HepG2 (cell line): ENCODE measurements at regions not wholly inside any gene's neighbourhood (a gene's known extent, or its start where the extent isn't known, plus 50 kb on each side); places are given as distances from the start of the nearest gene placed in this dataset.

ENCODE experiments used
- BCL6 ChIP-seq: IDR thresholded peaks from 2 replicates; pipeline ENCODE4 v1.6.1; 2016; ENCODE audit warnings: missing genetic modification reagents, missing compliant biosample characterization
- CEBPB ChIP-seq: IDR thresholded peaks from 2 replicates; pipeline ENCODE4 v1.6.1; 2011; ENCODE audit warnings: low read depth, low read length, improper control_type of control experiment, borderline replicate concordance
- DR1 ChIP-seq: sonication (generic); formaldehyde crosslinking; IDR thresholded peaks from 2 replicates; pipeline ENCODE4 v1.8.0; 2021; ENCODE audit warnings: mild to moderate bottlenecking, missing genetic modification reagents, inconsistent platforms
- EHMT2 ChIP-seq: fragments of 200-600 bp; sonication (generic); IDR thresholded peaks from 2 replicates; pipeline ENCODE4 v1.7.0; 2017; ENCODE audit warnings: antibody characterized with exemption, low read depth, low read length, borderline replicate concordance
- GTF2F1 ChIP-seq: fragments of 150-350 bp; IDR thresholded peaks from 2 replicates; pipeline ENCODE4 v1.6.1; 2014; ENCODE audit warnings: low read length
- HDAC1 ChIP-seq: sonication (generic); formaldehyde crosslinking; IDR thresholded peaks from 2 replicates; pipeline ENCODE4 v1.5.1; 2020; ENCODE audit warnings: mild to moderate bottlenecking, missing genetic modification reagents
- HDAC6 ChIP-seq: fragments of 200-600 bp; sonication (generic); IDR thresholded peaks from 2 replicates; pipeline ENCODE4 v1.7.0; 2017; ENCODE audit warnings: mild to moderate bottlenecking, antibody characterized with exemption, low read length, low read depth
- HOXA9 ChIP-seq: sonication (generic); formaldehyde crosslinking; IDR thresholded peaks from 2 replicates; pipeline ENCODE4 v1.8.1; 2022; ENCODE audit warnings: missing genetic modification reagents, mild to moderate bottlenecking, moderate library complexity, borderline replicate concordance
- IKZF1 ChIP-seq: fragments of 450-650 bp; IDR thresholded peaks from 2 replicates; pipeline ENCODE4 v1.7.1; 2016
- JDP2 ChIP-seq: sonication (generic); formaldehyde crosslinking; IDR thresholded peaks from 2 replicates; pipeline ENCODE4 v1.8.1; 2022; ENCODE audit warnings: missing genetic modification reagents, borderline replicate concordance
- KDM6A ChIP-seq: IDR thresholded peaks from 2 replicates; pipeline ENCODE4 v1.6.1; 2016; ENCODE audit warnings: low read depth
- MAX ChIP-seq: IDR thresholded peaks from 2 replicates; pipeline ENCODE4 v1.6.1; 2012; ENCODE audit warnings: inconsistent platforms
- MAZ ChIP-seq, 2 experiments: sonication (generic) in 1 of 2; formaldehyde crosslinking in 1 of 2; IDR thresholded peaks; 2 replicates each; pipeline versions ENCODE4 v1.5.0 to v1.6.1; 2012 to 2020; ENCODE audit warnings: low read depth in 2 of 2, mild to moderate bottlenecking in 2 of 2, borderline replicate concordance in 1 of 2, improper control_type of control experiment in 1 of 2, low read length in 1 of 2, missing genetic modification reagents in 1 of 2, moderate library complexity in 1 of 2
- PAX8 ChIP-seq: sonication (generic); formaldehyde crosslinking; IDR thresholded peaks from 2 replicates; pipeline ENCODE4 v1.8.0; 2022; ENCODE audit warnings: mild to moderate bottlenecking, missing genetic modification reagents, borderline replicate concordance
- PHB2 ChIP-seq: fragments of 450-650 bp; IDR thresholded peaks from 2 replicates; pipeline ENCODE4 v1.6.1; 2018; ENCODE audit not compliant: partially characterized antibody
- RFX1 ChIP-seq: fragments of 450-650 bp; IDR thresholded peaks from 2 replicates; pipeline ENCODE4 v1.6.1; 2017
- RFX5 ChIP-seq: IDR thresholded peaks from 2 replicates; pipeline ENCODE4 v1.6.1; 2011; ENCODE audit warnings: low read depth, low read length, improper control_type of control experiment
- THYN1 ChIP-seq: sonication (generic); formaldehyde crosslinking; IDR thresholded peaks from 2 replicates; pipeline ENCODE4 v1.8.1; 2023; ENCODE audit warnings: low read depth, mild to moderate bottlenecking, moderate library complexity, missing genetic modification reagents, borderline replicate concordance
- ZBTB25 ChIP-seq: IDR thresholded peaks from 2 replicates; pipeline ENCODE4 v1.6.1; 2018; ENCODE audit warnings: missing genetic modification reagents
- ZNF251 ChIP-seq: sonication (generic); formaldehyde crosslinking; IDR thresholded peaks from 2 replicates; pipeline ENCODE4 v1.9.0; 2021; ENCODE audit warnings: mild to moderate bottlenecking, missing genetic modification reagents
- ZNF3 ChIP-seq: IDR thresholded peaks from 2 replicates; pipeline ENCODE4 v1.7.0; 2017; ENCODE audit warnings: inconsistent platforms
- ZNF44 ChIP-seq: sonication (generic); formaldehyde crosslinking; IDR thresholded peaks from 2 replicates; pipeline ENCODE4 v1.5.1; 2020; ENCODE audit warnings: mild to moderate bottlenecking, missing genetic modification reagents
- ZNF597 ChIP-seq: sonication (generic); formaldehyde crosslinking; IDR thresholded peaks from 2 replicates; pipeline ENCODE4 v1.5.0; 2020; ENCODE audit warnings: missing genetic modification reagents
- ZNF670 ChIP-seq: sonication (generic); formaldehyde crosslinking; IDR thresholded peaks from 2 replicates; pipeline ENCODE4 v1.8.0; 2022; ENCODE audit warnings: mild to moderate bottlenecking, missing genetic modification reagents, borderline replicate concordance
- ZNF770 ChIP-seq: sonication (generic); formaldehyde crosslinking; IDR thresholded peaks from 2 replicates; pipeline ENCODE4 v1.5.0; 2020; ENCODE audit warnings: mild to moderate bottlenecking, missing genetic modification reagents

GRCh38 chr2:8392098-8392866 lies 289.6 kb upstream of the ID2 start (continued):
- TF ChIP-seq CEBPB (no peak), ZNF251 (no peak), MAX (peak; percentile 43; the same call in 1 of the 2 replicates), THYN1 (CRISPR knock-in tag) (no peak), RFX1 (no peak), BCL6 (no peak), DR1 (CRISPR knock-in tag) (no peak), IKZF1 (no peak), ZNF3 (no peak), JDP2 (no peak), PAX8 (CRISPR knock-in tag) (no peak), MAZ (IDR thresholded peaks at IDR 0.05; ENCODE audit: borderline replicate concordance, low read depth, low read length) (no peak), MAZ (CRISPR knock-in tag; IDR thresholded peaks at IDR 0.05; ENCODE audit: low read depth) (0 out of 2 replicates have a peak, but pooled peaks have one; percentile 18), GTF2F1 (no peak), ZNF44 (CRISPR knock-in tag) (0 out of 2 replicates have a peak, but pooled peaks have one; percentile 21), HDAC1 (CRISPR knock-in tag) (peak; percentile 52; the same call in 1 of the 2 replicates), ZNF597 (no peak), EHMT2 (no peak), PHB2 (no peak), HOXA9 (no peak), HDAC6 (no peak), RFX5 (no peak), ZNF770 (no peak), KDM6A (CRISPR knock-in tag) (no peak), ZBTB25 (CRISPR knock-in tag) (no peak), ZNF670 (CRISPR knock-in tag) (peak; percentile 40; the same call in 1 of the 2 replicates)
